HL-60 (cell line): ENCODE measurements at regions not wholly inside any gene's neighbourhood (a gene's known extent, or its start where the extent isn't known, plus 50 kb on each side); places are given as distances from the start of the nearest gene placed in this dataset.

ENCODE experiments used
- DNase-seq, 2 experiments: peaks; one replicate each; pipeline ENCODE4 v3.0.0-alpha.2; 2010 to 2020; ENCODE audit warnings: low read depth in 1 of 2, low spot score in 1 of 2
- H3K27ac ChIP-seq: fragments of 250-450 bp; sonication (Bioruptor Pico); replicated peaks from 2 replicates; pipeline ENCODE4 v1.5.1; 2020; ENCODE audit warnings: mild to moderate bottlenecking, moderate library complexity
- H3K27me3 ChIP-seq: fragments of 250-450 bp; sonication (Bioruptor Pico); 2 replicates; pipeline ENCODE4 v1.5.1; 2021; ENCODE audit warnings: mild to moderate bottlenecking, moderate library complexity; ENCODE audit not compliant: insufficient read depth, poor library complexity, severe bottlenecking
- H3K4me3 ChIP-seq: replicated peaks from 2 replicates; pipeline ENCODE4 v1.5.1; 2011; ENCODE audit warnings: mild to moderate bottlenecking, control low read depth, low read length; ENCODE audit not compliant: insufficient read depth
- CTCF ChIP-seq: IDR thresholded peaks from one replicate; pipeline ENCODE4 v1.5.1; 2011; ENCODE audit warnings: low read length, control low read depth, inconsistent platforms; ENCODE audit not compliant: insufficient read depth
- GABPA ChIP-seq: IDR thresholded peaks from 2 replicates; pipeline ENCODE4 v1.6.1; 2012; ENCODE audit warnings: low read depth
- POLR2AphosphoS5 ChIP-seq: IDR thresholded peaks from 2 replicates; pipeline ENCODE4 v1.6.1; 2012; ENCODE audit warnings: low read depth
- SPI1 ChIP-seq: IDR thresholded peaks from 2 replicates; pipeline ENCODE4 v1.6.1; 2012; ENCODE audit warnings: low read depth, mild to moderate bottlenecking, borderline replicate concordance
- TF ChIP-seq, protein P1 (sequence below): IDR thresholded peaks from 2 replicates; pipeline ENCODE4 v1.6.1; 2012; ENCODE audit warnings: low read depth; ENCODE audit not compliant: insufficient replicate concordance

- TF ChIP-seq, protein P1, sequence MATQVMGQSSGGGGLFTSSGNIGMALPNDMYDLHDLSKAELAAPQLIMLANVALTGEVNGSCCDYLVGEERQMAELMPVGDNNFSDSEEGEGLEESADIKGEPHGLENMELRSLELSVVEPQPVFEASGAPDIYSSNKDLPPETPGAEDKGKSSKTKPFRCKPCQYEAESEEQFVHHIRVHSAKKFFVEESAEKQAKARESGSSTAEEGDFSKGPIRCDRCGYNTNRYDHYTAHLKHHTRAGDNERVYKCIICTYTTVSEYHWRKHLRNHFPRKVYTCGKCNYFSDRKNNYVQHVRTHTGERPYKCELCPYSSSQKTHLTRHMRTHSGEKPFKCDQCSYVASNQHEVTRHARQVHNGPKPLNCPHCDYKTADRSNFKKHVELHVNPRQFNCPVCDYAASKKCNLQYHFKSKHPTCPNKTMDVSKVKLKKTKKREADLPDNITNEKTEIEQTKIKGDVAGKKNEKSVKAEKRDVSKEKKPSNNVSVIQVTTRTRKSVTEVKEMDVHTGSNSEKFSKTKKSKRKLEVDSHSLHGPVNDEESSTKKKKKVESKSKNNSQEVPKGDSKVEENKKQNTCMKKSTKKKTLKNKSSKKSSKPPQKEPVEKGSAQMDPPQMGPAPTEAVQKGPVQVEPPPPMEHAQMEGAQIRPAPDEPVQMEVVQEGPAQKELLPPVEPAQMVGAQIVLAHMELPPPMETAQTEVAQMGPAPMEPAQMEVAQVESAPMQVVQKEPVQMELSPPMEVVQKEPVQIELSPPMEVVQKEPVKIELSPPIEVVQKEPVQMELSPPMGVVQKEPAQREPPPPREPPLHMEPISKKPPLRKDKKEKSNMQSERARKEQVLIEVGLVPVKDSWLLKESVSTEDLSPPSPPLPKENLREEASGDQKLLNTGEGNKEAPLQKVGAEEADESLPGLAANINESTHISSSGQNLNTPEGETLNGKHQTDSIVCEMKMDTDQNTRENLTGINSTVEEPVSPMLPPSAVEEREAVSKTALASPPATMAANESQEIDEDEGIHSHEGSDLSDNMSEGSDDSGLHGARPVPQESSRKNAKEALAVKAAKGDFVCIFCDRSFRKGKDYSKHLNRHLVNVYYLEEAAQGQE = no peak
- TF ChIP-seq CTCF (no peak), GABPA (no peak), POLR2AphosphoS5 (no peak), SPI1 (no peak)
- Histone ChIP-seq H3K27me3 (no peaks in the 10 kb centered on the region), H3K27ac (no peak overlapping the region), H3K4me3 (no peak overlapping the region)
- DNase-seq = no peak
These were observed 228.8 kb downstream of the SMARCA2 start for GRCh38 chr9:2243666-2244555.

DNA sequence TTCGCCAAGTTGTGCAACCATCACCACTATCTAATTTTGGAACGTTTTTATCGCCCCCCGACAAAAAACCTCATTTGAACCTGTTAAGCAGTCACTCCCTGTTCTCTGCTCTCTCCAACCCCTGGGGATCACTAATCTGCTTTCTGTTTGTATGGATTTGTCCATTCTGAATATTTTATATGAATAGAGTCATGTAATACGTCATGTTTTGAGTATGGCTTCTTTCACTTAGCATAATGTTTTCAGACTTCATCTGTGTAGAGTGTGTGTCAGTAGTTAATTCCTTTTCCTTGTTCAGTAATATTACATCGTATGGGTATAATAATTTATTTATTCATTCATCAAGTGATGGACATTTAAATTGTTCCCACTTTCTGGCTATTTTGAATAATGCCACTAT lies 232.2 kb downstream of the SMARCA2 start:
- DNase-seq = no peak
- TF ChIP-seq GABPA = no peak
- TF ChIP-seq SPI1 = no peak
- TF ChIP-seq, protein P1 = no peak
- TF ChIP-seq POLR2AphosphoS5 = no peak
- no peak for TF ChIP-seq CTCF
- Histone ChIP-seq H3K27ac (no peak overlapping the region), H3K4me3 (no peak overlapping the region), H3K27me3 (no peaks in the 10 kb centered on the region)

DNA sequence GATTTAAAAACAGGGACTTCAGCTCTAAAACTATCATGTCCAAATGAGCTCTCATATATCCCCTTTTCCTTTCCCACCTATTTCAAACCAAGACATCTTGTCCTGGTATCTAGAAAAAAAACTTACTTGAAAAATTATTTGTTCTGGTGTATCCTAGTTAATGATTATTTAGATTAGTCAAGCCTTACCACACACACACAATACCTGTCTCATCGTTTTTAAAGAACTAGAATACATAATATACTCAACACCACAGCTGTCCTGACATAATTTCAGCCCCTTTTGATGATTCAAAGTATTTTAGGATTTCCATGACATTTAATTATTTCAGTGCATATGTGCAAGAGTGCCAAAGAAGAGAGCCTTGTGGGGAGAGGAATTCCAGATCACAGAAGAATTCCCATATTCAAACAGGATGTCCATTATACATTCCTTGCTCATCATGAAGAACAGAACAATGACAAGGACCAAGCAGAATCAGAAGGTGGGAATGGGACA lies 233.7 kb downstream of the SMARCA2 start:
- H3K4me3 ChIP-seq = no peak overlapping the region
- H3K27ac ChIP-seq = no peak overlapping the region
- no peaks in the 10 kb centered on the region for H3K27me3 ChIP-seq
- no peak for DNase-seq
- TF ChIP-seq CTCF (no peak), POLR2AphosphoS5 (no peak), SPI1 (no peak), GABPA (no peak)
- TF ChIP-seq, protein P1 = no peak
